ENCODE measurements at regions not wholly inside any gene's neighbourhood (a gene's known extent, or its start where the extent isn't known, plus 50 kb on each side); places are given as distances from the start of the nearest gene placed in this dataset.

DNA sequence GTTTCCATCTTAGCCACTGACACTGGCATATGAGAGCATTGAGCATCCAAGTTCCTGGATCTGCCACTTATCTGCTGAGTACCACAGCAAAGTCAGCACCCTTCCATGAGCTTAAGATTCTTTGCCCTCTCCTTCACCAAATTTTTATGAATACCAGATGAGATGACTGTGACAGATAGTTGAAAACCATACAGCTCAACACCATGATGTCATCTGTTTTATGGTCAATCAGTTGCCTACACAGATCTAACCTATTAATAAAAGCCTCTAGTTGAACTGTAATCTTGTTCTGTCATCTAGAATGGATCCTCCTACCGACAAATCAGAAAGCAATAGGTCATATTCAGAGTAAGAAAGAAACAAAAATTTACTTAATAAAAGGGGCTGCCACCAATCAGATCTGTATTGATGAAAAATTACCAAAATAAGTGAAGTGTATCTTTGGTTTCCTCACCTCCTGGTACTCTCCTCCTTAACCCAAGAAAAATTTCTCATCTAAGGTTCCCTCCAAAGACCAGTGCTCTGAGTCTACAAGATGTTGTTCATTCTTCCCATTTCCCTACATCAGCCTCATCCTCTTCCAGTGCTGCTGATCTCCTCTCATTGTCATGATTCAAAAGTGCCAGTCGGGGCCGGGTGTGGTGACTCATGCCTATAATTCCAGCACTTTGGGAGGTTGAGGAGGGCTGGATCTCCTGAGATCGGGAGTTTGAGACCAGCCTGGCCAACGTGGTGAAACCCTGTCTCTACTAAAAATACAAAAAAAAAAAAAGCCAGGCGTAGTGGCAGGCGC, 138.8 kb upstream of the CTTNBP2NL start:
- H3K36me3 ChIP-seq (ENCODE audit: control insufficient read depth in 2 of 2, extremely low read depth in 1 of 2, insufficient read depth in 2 of 2, low read length in 2 of 2) = no peaks in the 10 kb centered on the region
- H3K9ac ChIP-seq (ENCODE audit: control insufficient read depth, extremely low read depth, insufficient read depth, low read length) = no peak overlapping the region
- no peak for DNase-seq (ENCODE audit: low read depth, low spot score)
- peaks cover 1% of the 10 kb centered on the region for H3K4me1 ChIP-seq (ENCODE audit: control insufficient read depth, extremely low read depth, insufficient read depth, low read length)
- H2AFZ ChIP-seq (ENCODE audit: control insufficient read depth, low read length) = no peak overlapping the region
- dilution Hi-C loops (cut with MboI; ENCODE audit: extremely low pct_ligation_motif_present, low sequenced_read_pairs) = no loop called here
- TF ChIP-seq, protein P1, sequence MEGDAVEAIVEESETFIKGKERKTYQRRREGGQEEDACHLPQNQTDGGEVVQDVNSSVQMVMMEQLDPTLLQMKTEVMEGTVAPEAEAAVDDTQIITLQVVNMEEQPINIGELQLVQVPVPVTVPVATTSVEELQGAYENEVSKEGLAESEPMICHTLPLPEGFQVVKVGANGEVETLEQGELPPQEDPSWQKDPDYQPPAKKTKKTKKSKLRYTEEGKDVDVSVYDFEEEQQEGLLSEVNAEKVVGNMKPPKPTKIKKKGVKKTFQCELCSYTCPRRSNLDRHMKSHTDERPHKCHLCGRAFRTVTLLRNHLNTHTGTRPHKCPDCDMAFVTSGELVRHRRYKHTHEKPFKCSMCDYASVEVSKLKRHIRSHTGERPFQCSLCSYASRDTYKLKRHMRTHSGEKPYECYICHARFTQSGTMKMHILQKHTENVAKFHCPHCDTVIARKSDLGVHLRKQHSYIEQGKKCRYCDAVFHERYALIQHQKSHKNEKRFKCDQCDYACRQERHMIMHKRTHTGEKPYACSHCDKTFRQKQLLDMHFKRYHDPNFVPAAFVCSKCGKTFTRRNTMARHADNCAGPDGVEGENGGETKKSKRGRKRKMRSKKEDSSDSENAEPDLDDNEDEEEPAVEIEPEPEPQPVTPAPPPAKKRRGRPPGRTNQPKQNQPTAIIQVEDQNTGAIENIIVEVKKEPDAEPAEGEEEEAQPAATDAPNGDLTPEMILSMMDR (optimal IDR thresholded peaks at IDR 0.05 in 1 of 3, IDR thresholded peaks at IDR 0.05 in 1 of 3, conservative IDR thresholded peaks at IDR 0.05 in 1 of 3; ENCODE audit: extremely low read depth in 1 of 3, insufficient read depth in 2 of 3, low read length in 3 of 3) = no peak
- no peak for TF ChIP-seq EZH2 (IDR thresholded peaks at IDR 0.05; ENCODE audit: low read length)
- no peak overlapping the region for H3K4me3 ChIP-seq (ENCODE audit: control insufficient read depth in 2 of 3, extremely low read depth in 1 of 3, insufficient read depth in 2 of 3, low read depth in 1 of 3, low read length in 3 of 3)
- H3K9me3 ChIP-seq (ENCODE audit: control insufficient read depth, low read depth, low read length) = no peaks in the 10 kb centered on the region
- no peak overlapping the region for H3K4me2 ChIP-seq (ENCODE audit: control insufficient read depth, extremely low read depth, insufficient read depth, low read depth, low read length)
- FAIRE-seq = no peak
- H3K9me1 ChIP-seq (ENCODE audit: control insufficient read depth, extremely low read depth, insufficient read depth, low read length) = no peaks in the 10 kb centered on the region
- H4K20me1 ChIP-seq (ENCODE audit: control insufficient read depth, extremely low read depth, insufficient read depth, low read length) = no peaks in the 10 kb centered on the region
- no peaks in the 10 kb centered on the region for H3K79me2 ChIP-seq (ENCODE audit: control insufficient read depth, insufficient read depth, low read length)
- no peak overlapping the region for H3K27ac ChIP-seq (ENCODE audit: control insufficient read depth, insufficient read depth, low read length)
- H3K27me3 ChIP-seq (ENCODE audit: control insufficient read depth, extremely low read depth, insufficient read depth, low read length) = peaks cover 4% of the 10 kb centered on the region

DNA sequence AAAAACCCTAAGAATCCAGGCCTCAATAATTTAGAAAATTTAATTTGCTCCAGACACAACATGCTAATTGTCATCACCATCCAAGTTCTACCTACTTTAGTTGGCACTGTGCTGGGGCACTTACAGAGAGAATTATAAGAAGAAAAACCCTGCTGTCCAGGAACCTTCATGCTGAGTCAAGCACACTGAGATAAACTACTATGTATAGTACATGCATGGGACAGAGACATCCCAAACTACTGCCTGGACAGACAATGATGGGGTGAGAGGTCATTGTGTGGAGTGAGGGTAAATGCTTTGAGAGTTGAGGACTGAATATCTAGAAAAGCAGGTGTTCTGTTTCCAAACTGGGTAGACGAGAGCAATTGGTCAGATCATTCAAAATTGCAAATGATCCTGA, 135.3 kb upstream of the CTTNBP2NL start:
- dilution Hi-C loops (cut with MboI; ENCODE audit: extremely low pct_ligation_motif_present, low sequenced_read_pairs) = no loop called here
- FAIRE-seq (no peak), DNase-seq (ENCODE audit: low read depth, low spot score) (no peak)
- Histone ChIP-seq H3K36me3 (ENCODE audit: control insufficient read depth in 2 of 2, extremely low read depth in 1 of 2, insufficient read depth in 2 of 2, low read length in 2 of 2) (no peaks in the 10 kb centered on the region), H3K9me3 (ENCODE audit: control insufficient read depth, low read depth, low read length) (no peaks in the 10 kb centered on the region), H3K9me1 (ENCODE audit: control insufficient read depth, extremely low read depth, insufficient read depth, low read length) (no peaks in the 10 kb centered on the region), H3K79me2 (ENCODE audit: control insufficient read depth, insufficient read depth, low read length) (no peaks in the 10 kb centered on the region), H3K9ac (ENCODE audit: control insufficient read depth, extremely low read depth, insufficient read depth, low read length) (no peak overlapping the region), H2AFZ (ENCODE audit: control insufficient read depth, low read length) (no peak overlapping the region), H3K27ac (ENCODE audit: control insufficient read depth, insufficient read depth, low read length) (no peak overlapping the region), H3K4me2 (ENCODE audit: control insufficient read depth, extremely low read depth, insufficient read depth, low read depth, low read length) (no peak overlapping the region), H4K20me1 (ENCODE audit: control insufficient read depth, extremely low read depth, insufficient read depth, low read length) (no peaks in the 10 kb centered on the region), H3K4me3 (ENCODE audit: control insufficient read depth in 2 of 3, extremely low read depth in 1 of 3, insufficient read depth in 2 of 3, low read depth in 1 of 3, low read length in 3 of 3) (no peak overlapping the region), H3K27me3 (ENCODE audit: control insufficient read depth, extremely low read depth, insufficient read depth, low read length) (peaks cover 10% of the 10 kb centered on the region), H3K4me1 (ENCODE audit: control insufficient read depth, extremely low read depth, insufficient read depth, low read length) (no peaks in the 10 kb centered on the region)
- no peak for TF ChIP-seq EZH2 (IDR thresholded peaks at IDR 0.05; ENCODE audit: low read length)
- TF ChIP-seq, protein P1 (optimal IDR thresholded peaks at IDR 0.05 in 1 of 3, IDR thresholded peaks at IDR 0.05 in 1 of 3, conservative IDR thresholded peaks at IDR 0.05 in 1 of 3; ENCODE audit: extremely low read depth in 1 of 3, insufficient read depth in 2 of 3, low read length in 3 of 3) = no peak
